HEK293 (cell line): ENCODE measurements at regions not wholly inside any gene's neighbourhood (a gene's known extent, or its start where the extent isn't known, plus 50 kb on each side); places are given as distances from the start of the nearest gene placed in this dataset.
A peak's percentile ranks its signal among the peaks of the same experiment; 100 is the strongest.

ENCODE experiments used
- EGR2 ChIP-seq: fragments of 450-650 bp; formaldehyde crosslinking; IDR thresholded peaks from 2 replicates; pipeline ENCODE4 v1.5.1; 2016; ENCODE audit warnings: low read depth, missing biosample characterization, missing genetic modification characterization
- GLI2 ChIP-seq: fragments of 450-650 bp; formaldehyde crosslinking; IDR thresholded peaks from 2 replicates; pipeline ENCODE4; 2017; ENCODE audit warnings: missing biosample characterization, missing genetic modification characterization, low read depth, borderline replicate concordance
- GLIS2 ChIP-seq: fragments of 450-650 bp; formaldehyde crosslinking; IDR thresholded peaks from 2 replicates; pipeline ENCODE4 v1.5.1; 2016; ENCODE audit warnings: missing biosample characterization, missing genetic modification characterization
- KLF16 ChIP-seq: fragments of 450-650 bp; formaldehyde crosslinking; IDR thresholded peaks from 2 replicates; pipeline ENCODE4 v1.5.1; 2017; ENCODE audit warnings: missing biosample characterization, missing genetic modification characterization
- MZF1 ChIP-seq: fragments of 450-650 bp; formaldehyde crosslinking; IDR thresholded peaks from 2 replicates; pipeline ENCODE4 v1.5.1; 2017; ENCODE audit warnings: missing biosample characterization, missing genetic modification characterization, borderline replicate concordance
- OSR2 ChIP-seq: fragments of 450-650 bp; formaldehyde crosslinking; IDR thresholded peaks from 2 replicates; pipeline ENCODE4 v1.5.1; 2016; ENCODE audit warnings: missing biosample characterization, missing genetic modification characterization
- SCRT2 ChIP-seq: fragments of 450-650 bp; formaldehyde crosslinking; IDR thresholded peaks from 2 replicates; pipeline ENCODE4 v1.5.1; 2016; ENCODE audit warnings: missing biosample characterization, missing genetic modification characterization
- ZBTB11 ChIP-seq: fragments of 450-650 bp; formaldehyde crosslinking; conservative IDR thresholded peaks from 2 replicates; pipeline ENCODE4 v1.5.1; 2016; ENCODE audit warnings: low read depth, missing biosample characterization, missing genetic modification characterization
- ZBTB17 ChIP-seq: fragments of 450-650 bp; formaldehyde crosslinking; IDR thresholded peaks from 2 replicates; pipeline ENCODE4 v1.5.1; 2016; ENCODE audit warnings: missing biosample characterization, missing genetic modification characterization
- ZBTB48 ChIP-seq: fragments of 450-650 bp; formaldehyde crosslinking; IDR thresholded peaks from 2 replicates; pipeline ENCODE4 v1.5.1; 2016; ENCODE audit warnings: missing biosample characterization, missing genetic modification characterization
- ZBTB8A ChIP-seq: fragments of 450-650 bp; formaldehyde crosslinking; IDR thresholded peaks from 2 replicates; pipeline ENCODE4 v1.5.1; 2016; ENCODE audit warnings: missing biosample characterization, missing genetic modification characterization
- ZNF138 ChIP-seq: fragments of 450-650 bp; formaldehyde crosslinking; IDR thresholded peaks from 2 replicates; pipeline ENCODE4 v1.5.1; 2016; ENCODE audit warnings: missing biosample characterization, missing genetic modification characterization, borderline replicate concordance
- ZNF174 ChIP-seq: fragments of 450-650 bp; formaldehyde crosslinking; IDR thresholded peaks from 2 replicates; pipeline ENCODE4 v1.5.0; 2017; ENCODE audit warnings: missing biosample characterization, mild to moderate bottlenecking, missing genetic modification characterization
- ZNF2 ChIP-seq: fragments of 450-650 bp; formaldehyde crosslinking; IDR thresholded peaks from 2 replicates; pipeline ENCODE4 v1.5.1; 2016; ENCODE audit warnings: missing biosample characterization, missing genetic modification characterization
- ZNF239 ChIP-seq: fragments of 450-650 bp; formaldehyde crosslinking; IDR thresholded peaks from 2 replicates; pipeline ENCODE4 v1.5.1; 2016; ENCODE audit warnings: missing biosample characterization, missing genetic modification characterization
- ZNF280C ChIP-seq: fragments of 450-650 bp; formaldehyde crosslinking; IDR thresholded peaks from 2 replicates; pipeline ENCODE4 v1.5.1; 2016; ENCODE audit warnings: missing biosample characterization, missing genetic modification characterization
- ZNF354C ChIP-seq: fragments of 450-650 bp; formaldehyde crosslinking; IDR thresholded peaks from 2 replicates; pipeline ENCODE4 v1.5.1; 2016; ENCODE audit warnings: missing biosample characterization, missing genetic modification characterization, low read depth, borderline replicate concordance
- ZNF416 ChIP-seq: fragments of 450-650 bp; formaldehyde crosslinking; IDR thresholded peaks from 2 replicates; pipeline ENCODE4 v1.5.1; 2016; ENCODE audit warnings: missing biosample characterization, missing genetic modification characterization
- ZNF521 ChIP-seq: fragments of 450-650 bp; formaldehyde crosslinking; IDR thresholded peaks from 2 replicates; pipeline ENCODE4 v1.5.1; 2017; ENCODE audit warnings: missing biosample characterization, mild to moderate bottlenecking, missing genetic modification characterization
- ZNF600 ChIP-seq: fragments of 450-650 bp; formaldehyde crosslinking; IDR thresholded peaks from 2 replicates; pipeline ENCODE4 v1.5.1; 2016; ENCODE audit warnings: missing biosample characterization, missing genetic modification characterization
- ZNF639 ChIP-seq: fragments of 450-650 bp; formaldehyde crosslinking; IDR thresholded peaks from 2 replicates; pipeline ENCODE4 v1.5.1; 2016; ENCODE audit warnings: missing biosample characterization, missing genetic modification characterization
- ZNF645 ChIP-seq: fragments of 450-650 bp; formaldehyde crosslinking; IDR thresholded peaks from 2 replicates; pipeline ENCODE4; 2016; ENCODE audit warnings: missing biosample characterization, missing genetic modification characterization
- ZNF654 ChIP-seq: fragments of 450-650 bp; formaldehyde crosslinking; IDR thresholded peaks from 2 replicates; pipeline ENCODE4 v1.5.1; 2016; ENCODE audit warnings: low read depth, missing biosample characterization, missing genetic modification characterization
- ZNF658 ChIP-seq: fragments of 450-650 bp; formaldehyde crosslinking; IDR thresholded peaks from 2 replicates; pipeline ENCODE4; 2016; ENCODE audit warnings: missing biosample characterization, missing genetic modification characterization
- TF ChIP-seq, protein P1 (sequence below): fragments of 450-650 bp; formaldehyde crosslinking; IDR thresholded peaks from 2 replicates; pipeline ENCODE4 v1.5.0; 2017; ENCODE audit warnings: missing biosample characterization, missing genetic modification characterization, borderline replicate concordance
- TF ChIP-seq, protein P2 (sequence below): fragments of 450-650 bp; formaldehyde crosslinking; IDR thresholded peaks from 2 replicates; pipeline ENCODE4 v1.5.1; 2017; ENCODE audit warnings: missing biosample characterization, missing genetic modification characterization
- TF ChIP-seq, protein P3 (sequence below): fragments of 450-650 bp; formaldehyde crosslinking; IDR thresholded peaks from 2 replicates; pipeline ENCODE4 v1.5.1; 2016; ENCODE audit warnings: missing biosample characterization, missing genetic modification characterization

DNA sequence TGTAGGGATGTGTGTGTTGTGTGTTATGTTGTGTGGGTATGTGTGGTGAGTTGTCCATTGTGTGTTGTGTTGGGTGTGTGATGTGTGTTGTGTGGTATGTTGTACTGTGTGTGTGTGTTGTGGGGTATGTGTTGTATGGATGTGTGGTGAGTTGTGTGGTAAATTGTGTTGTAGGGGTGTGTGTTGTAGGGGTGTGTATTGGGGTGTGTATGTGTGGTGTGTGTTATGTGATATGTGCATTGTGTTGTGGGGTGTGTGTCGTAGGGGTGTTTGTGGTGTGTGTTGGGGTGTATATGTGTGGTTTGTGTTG lies 97.8 kb upstream of the PODXL start (continued):
- TF ChIP-seq EGR2 (tag by site-specific recombination), result no peak
- no peak for TF ChIP-seq KLF16 (tag by site-specific recombination)
- no peak for TF ChIP-seq OSR2 (tag by site-specific recombination)
- 0 out of 2 replicates have a peak, but pooled peaks have one; percentile 74 for TF ChIP-seq ZNF280C (tag by site-specific recombination)
- no peak for TF ChIP-seq ZNF138 (tag by site-specific recombination)
- no peak for TF ChIP-seq GLIS2 (tag by site-specific recombination)
- TF ChIP-seq ZNF239, result peak; percentile 11; the same call in 1 of the 2 replicates
- no peak for TF ChIP-seq ZBTB48 (tag by site-specific recombination)
- TF ChIP-seq ZNF639 (tag by site-specific recombination), result no peak
- peak; percentile 21; the same call in 1 of the 2 replicates for TF ChIP-seq ZNF521 (tag by site-specific recombination)
- TF ChIP-seq, protein P1, sequence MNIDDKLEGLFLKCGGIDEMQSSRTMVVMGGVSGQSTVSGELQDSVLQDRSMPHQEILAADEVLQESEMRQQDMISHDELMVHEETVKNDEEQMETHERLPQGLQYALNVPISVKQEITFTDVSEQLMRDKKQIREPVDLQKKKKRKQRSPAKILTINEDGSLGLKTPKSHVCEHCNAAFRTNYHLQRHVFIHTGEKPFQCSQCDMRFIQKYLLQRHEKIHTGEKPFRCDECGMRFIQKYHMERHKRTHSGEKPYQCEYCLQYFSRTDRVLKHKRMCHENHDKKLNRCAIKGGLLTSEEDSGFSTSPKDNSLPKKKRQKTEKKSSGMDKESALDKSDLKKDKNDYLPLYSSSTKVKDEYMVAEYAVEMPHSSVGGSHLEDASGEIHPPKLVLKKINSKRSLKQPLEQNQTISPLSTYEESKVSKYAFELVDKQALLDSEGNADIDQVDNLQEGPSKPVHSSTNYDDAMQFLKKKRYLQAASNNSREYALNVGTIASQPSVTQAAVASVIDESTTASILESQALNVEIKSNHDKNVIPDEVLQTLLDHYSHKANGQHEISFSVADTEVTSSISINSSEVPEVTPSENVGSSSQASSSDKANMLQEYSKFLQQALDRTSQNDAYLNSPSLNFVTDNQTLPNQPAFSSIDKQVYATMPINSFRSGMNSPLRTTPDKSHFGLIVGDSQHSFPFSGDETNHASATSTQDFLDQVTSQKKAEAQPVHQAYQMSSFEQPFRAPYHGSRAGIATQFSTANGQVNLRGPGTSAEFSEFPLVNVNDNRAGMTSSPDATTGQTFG (tag by site-specific recombination), result no peak; the same call in 1 of the 2 replicates
- no peak for TF ChIP-seq SCRT2 (tag by site-specific recombination)
- no peak for TF ChIP-seq ZBTB11 (tag by site-specific recombination)
- TF ChIP-seq GLI2 (tag by site-specific recombination), result no peak
- no peak for TF ChIP-seq ZNF416 (tag by site-specific recombination)
- no peak for TF ChIP-seq ZNF600 (tag by site-specific recombination)
- TF ChIP-seq ZNF354C, result peak; percentile 38; the same call in 1 of the 2 replicates
- TF ChIP-seq ZBTB17 (tag by site-specific recombination), result no peak
- TF ChIP-seq, protein P2, sequence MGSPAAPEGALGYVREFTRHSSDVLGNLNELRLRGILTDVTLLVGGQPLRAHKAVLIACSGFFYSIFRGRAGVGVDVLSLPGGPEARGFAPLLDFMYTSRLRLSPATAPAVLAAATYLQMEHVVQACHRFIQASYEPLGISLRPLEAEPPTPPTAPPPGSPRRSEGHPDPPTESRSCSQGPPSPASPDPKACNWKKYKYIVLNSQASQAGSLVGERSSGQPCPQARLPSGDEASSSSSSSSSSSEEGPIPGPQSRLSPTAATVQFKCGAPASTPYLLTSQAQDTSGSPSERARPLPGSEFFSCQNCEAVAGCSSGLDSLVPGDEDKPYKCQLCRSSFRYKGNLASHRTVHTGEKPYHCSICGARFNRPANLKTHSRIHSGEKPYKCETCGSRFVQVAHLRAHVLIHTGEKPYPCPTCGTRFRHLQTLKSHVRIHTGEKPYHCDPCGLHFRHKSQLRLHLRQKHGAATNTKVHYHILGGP (tag by site-specific recombination), result no peak
- TF ChIP-seq MZF1 (tag by site-specific recombination), result no peak
- TF ChIP-seq ZNF2, result no peak; the same call in 1 of the 2 replicates
- TF ChIP-seq ZNF658, result no peak
- no peak for TF ChIP-seq ZNF645 (tag by site-specific recombination)
- TF ChIP-seq ZBTB8A, result no peak
- no peak for TF ChIP-seq ZNF654 (tag by site-specific recombination)
- TF ChIP-seq ZNF174 (tag by site-specific recombination), result no peak
- TF ChIP-seq, protein P3, sequence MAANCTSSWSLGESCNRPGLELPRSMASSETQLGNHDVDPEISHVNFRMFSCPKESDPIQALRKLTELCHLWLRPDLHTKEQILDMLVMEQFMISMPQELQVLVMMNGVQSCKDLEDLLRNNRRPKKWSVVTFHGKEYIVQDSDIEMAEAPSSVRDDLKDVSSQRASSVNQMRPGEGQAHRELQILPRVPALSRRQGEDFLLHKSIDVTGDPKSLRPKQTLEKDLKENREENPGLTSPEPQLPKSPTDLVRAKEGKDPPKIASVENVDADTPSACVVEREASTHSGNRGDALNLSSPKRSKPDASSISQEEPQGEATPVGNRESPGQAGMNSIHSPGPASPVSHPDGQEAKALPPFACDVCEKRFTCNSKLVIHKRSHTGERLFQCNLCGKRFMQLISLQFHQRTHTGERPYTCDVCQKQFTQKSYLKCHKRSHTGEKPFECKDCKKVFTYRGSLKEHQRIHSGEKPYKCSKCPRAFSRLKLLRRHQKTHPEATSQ, result 0 out of 2 replicates have a peak, but pooled peaks have one; percentile 12
